Transverse colon (tissue), 4 donors: ENCODE measurements at regions not wholly inside any gene's neighbourhood (a gene's known extent, or its start where the extent isn't known, plus 50 kb on each side); places are given as distances from the start of the nearest gene placed in this dataset.

Source experiments
- DNase-seq: peaks from one replicate; pipeline ENCODE4 v3.0.0-alpha.2; 2019
- H3K27ac ChIP-seq, 4 donors: fragments of 200-600 bp; sonication (generic); 2 replicates each; pipeline ENCODE4 v1.5.1; 2016 to 2018; ENCODE audit warnings: inconsistent platforms in 4 of 4
- H3K27me3 ChIP-seq: fragments of 200-600 bp; sonication (generic); 2 replicates; pipeline ENCODE4 v1.5.1; 2017; ENCODE audit warnings: inconsistent platforms
- H3K36me3 ChIP-seq, 4 donors: fragments of 200-600 bp; sonication (generic); 2 replicates each; pipeline ENCODE4 v1.5.1; 2017 to 2019; ENCODE audit warnings: inconsistent platforms in 4 of 4
- H3K4me1 ChIP-seq, 4 donors: fragments of 200-600 bp; sonication (generic); 2 replicates each; pipeline ENCODE4 v1.5.1; 2017 to 2020; ENCODE audit warnings: inconsistent platforms in 4 of 4
- H3K4me3 ChIP-seq, 4 donors: fragments of 200-600 bp; sonication (generic); 1 replicate in 1 of 4; 2 replicates in 3 of 4; pipeline versions ENCODE4 v1.5.1 to v1.6.1; 2017 to 2019; ENCODE audit warnings: inconsistent platforms in 4 of 4
- H3K9me3 ChIP-seq, 2 donors: fragments of 200-600 bp; sonication (generic); 2 replicates each; pipeline ENCODE4 v1.5.1; 2017 to 2019; ENCODE audit warnings: inconsistent platforms in 2 of 2
- EP300 ChIP-seq: sonication (generic); formaldehyde crosslinking; IDR thresholded peaks from one replicate; pipeline ENCODE4 v1.6.1; 2017; ENCODE audit warnings: antibody characterized with exemption, low read depth
- POLR2A ChIP-seq: fragments of 450-650 bp; IDR thresholded peaks from one replicate; pipeline ENCODE4 v1.6.1; 2016; ENCODE audit warnings: antibody characterized with exemption, mild to moderate bottlenecking, moderate library complexity
- POLR2AphosphoS5 ChIP-seq, 3 donors: sonication (generic); formaldehyde crosslinking; IDR thresholded peaks; one replicate each; pipeline ENCODE4 v1.6.1; 2016; ENCODE audit warnings: antibody characterized with exemption in 3 of 3
- WGBS, 2 donors: methylation state at CpG; one replicate each; pipeline ENCODE4 v1.1.5; 2018; ENCODE audit warnings: low coverage in 1 of 2; 5-methylcytosine and 5-hydroxymethylcytosine counted together
- in situ Hi-C, 4 donors: fragments of 200-750 bp; cut with MboI; loops; one replicate each; pipeline versions ENCODE4 v1.15.0 to v1.15.1; 2017; ENCODE audit warnings: low sequenced_read_pairs in 3 of 4, low pct_ligation_motif_present in 1 of 4, low pct_unique_long_range_greater_than_20kb in 1 of 4
- intact Hi-C: fragments of 100-400 bp; cut with DNase I; formaldehyde crosslinking; loops from one replicate; pipeline ENCODE4 v1.15.1; 2023; ENCODE audit warnings: low total_unique reads
- TF ChIP-seq, protein P1 (sequence below), 5 experiments: fragments of 200-600 bp in 3 of 5; fragments of 450-650 bp in 2 of 5; sonication (generic) in 3 of 5; IDR thresholded peaks; 1 replicate in 2 of 5; 2 replicates in 3 of 5; pipeline ENCODE4 v1.5.1; 2016 to 2017; ENCODE audit warnings: antibody characterized with exemption in 5 of 5, inconsistent platforms in 3 of 5, mild to moderate bottlenecking in 2 of 5, moderate library complexity in 1 of 5

GRCh38 chr12:53810950-53811349, 59.2 kb upstream of the CISTR start:
- intact Hi-C loops: no loop called here
- in situ Hi-C loops: no loop called here
- 76 to 81% methylated on average over 1 of the region's 1 CpG for WGBS, 2 donors
- H3K27me3 ChIP-seq: peaks cover 89% of the 10 kb centered on the region
- no peaks in the 10 kb centered on the region for H3K4me1 ChIP-seq
- no peak for DNase-seq
- no peaks in the 10 kb centered on the region for H3K36me3 ChIP-seq
- H3K4me3 ChIP-seq: no peak overlapping the region
- no peak overlapping the region for H3K27ac ChIP-seq
- no peaks in the 10 kb centered on the region for H3K9me3 ChIP-seq
- TF ChIP-seq POLR2AphosphoS5 (IDR thresholded peaks at IDR 0.05): no peak
- no peak for TF ChIP-seq POLR2A
- TF ChIP-seq, protein P1, sequence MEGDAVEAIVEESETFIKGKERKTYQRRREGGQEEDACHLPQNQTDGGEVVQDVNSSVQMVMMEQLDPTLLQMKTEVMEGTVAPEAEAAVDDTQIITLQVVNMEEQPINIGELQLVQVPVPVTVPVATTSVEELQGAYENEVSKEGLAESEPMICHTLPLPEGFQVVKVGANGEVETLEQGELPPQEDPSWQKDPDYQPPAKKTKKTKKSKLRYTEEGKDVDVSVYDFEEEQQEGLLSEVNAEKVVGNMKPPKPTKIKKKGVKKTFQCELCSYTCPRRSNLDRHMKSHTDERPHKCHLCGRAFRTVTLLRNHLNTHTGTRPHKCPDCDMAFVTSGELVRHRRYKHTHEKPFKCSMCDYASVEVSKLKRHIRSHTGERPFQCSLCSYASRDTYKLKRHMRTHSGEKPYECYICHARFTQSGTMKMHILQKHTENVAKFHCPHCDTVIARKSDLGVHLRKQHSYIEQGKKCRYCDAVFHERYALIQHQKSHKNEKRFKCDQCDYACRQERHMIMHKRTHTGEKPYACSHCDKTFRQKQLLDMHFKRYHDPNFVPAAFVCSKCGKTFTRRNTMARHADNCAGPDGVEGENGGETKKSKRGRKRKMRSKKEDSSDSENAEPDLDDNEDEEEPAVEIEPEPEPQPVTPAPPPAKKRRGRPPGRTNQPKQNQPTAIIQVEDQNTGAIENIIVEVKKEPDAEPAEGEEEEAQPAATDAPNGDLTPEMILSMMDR (IDR thresholded peaks at IDR 0.05): no peak
- TF ChIP-seq EP300: no peak

DNA sequence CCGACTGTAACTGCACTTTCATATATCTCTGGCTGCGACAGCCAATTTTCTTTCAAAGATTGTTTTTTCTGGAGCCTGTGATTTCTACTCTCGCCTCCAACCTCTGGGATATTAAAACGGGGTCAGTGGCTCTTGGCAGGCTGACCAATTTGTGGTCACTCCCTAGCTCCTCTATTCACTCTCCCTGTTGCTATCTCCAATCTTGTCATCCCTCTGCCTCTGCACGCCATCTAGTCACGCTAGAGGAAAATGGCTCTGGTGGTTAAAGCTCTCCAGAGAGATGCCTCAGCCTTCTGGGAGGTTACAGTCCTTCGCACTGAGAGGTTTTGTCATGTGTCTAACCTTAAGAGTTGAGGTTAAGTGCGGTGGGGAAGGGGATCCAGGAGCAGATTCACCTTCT, 59.8 kb upstream of the CISTR start:
- DNase-seq: no peak
- H3K27me3 ChIP-seq: peaks cover 88% of the 10 kb centered on the region
- H3K27ac ChIP-seq: no peak overlapping the region
- H3K4me3 ChIP-seq: no peak overlapping the region
- WGBS, 2 donors: 58 to 65% methylated on average over 7 to 8 of the region's 8 CpGs
- H3K9me3 ChIP-seq: no peaks in the 10 kb centered on the region
- TF ChIP-seq POLR2AphosphoS5 (IDR thresholded peaks at IDR 0.05) (no peak), POLR2A (no peak), EP300 (no peak)
- TF ChIP-seq, protein P1 (IDR thresholded peaks at IDR 0.05): no peak
- in situ Hi-C loops (no loop called here), intact Hi-C loops (no loop called here)
- no peaks in the 10 kb centered on the region for H3K4me1 ChIP-seq
- H3K36me3 ChIP-seq: no peaks in the 10 kb centered on the region

DNA sequence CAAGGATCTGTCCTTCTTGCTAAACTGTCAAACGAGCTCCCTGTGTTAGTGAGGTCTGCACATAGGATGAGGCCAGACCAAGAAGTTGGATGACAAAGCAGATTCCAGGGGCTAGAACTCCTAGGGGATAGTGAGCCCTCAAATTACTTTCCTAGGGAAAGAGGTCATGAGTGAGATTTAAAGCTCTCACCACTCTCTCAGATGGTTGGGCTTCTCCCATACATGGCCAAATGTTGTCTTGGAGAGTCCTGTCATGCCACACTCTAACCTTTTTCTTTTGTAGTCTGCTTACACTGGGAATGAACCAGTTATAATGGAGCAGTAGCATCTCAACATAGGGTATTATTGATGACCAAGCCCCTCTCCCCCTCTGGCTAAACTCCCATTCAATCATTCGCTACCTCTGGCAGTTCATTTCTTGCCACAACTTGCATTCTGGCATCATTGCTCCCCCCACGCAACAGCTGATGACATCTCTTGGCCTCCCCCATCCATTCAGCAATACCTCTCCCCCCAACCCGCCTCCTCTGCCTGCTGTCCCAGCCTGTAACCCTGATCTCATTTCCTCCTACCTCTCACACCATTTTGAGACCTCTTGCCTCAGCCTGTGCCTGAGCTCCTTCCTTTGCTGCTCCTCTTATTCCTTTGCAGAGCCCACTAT, 64.7 kb upstream of the CISTR start:
- no peak overlapping the region for H3K4me3 ChIP-seq
- H3K9me3 ChIP-seq: no peaks in the 10 kb centered on the region
- H3K27me3 ChIP-seq: peaks cover 92% of the 10 kb centered on the region
- H3K4me1 ChIP-seq: no peaks in the 10 kb centered on the region
- intact Hi-C loops (no loop called here), in situ Hi-C loops (no loop called here)
- H3K27ac ChIP-seq: no peak overlapping the region
- TF ChIP-seq POLR2AphosphoS5 (IDR thresholded peaks at IDR 0.05) (no peak), POLR2A (no peak), EP300 (no peak)
- TF ChIP-seq, protein P1 (IDR thresholded peaks at IDR 0.05): no peak
- DNase-seq: no peak
- no peaks in the 10 kb centered on the region for H3K36me3 ChIP-seq
- 73 to 82% methylated on average over 3 to 4 of the region's 4 CpGs for WGBS, 2 donors

- H3K9me3 ChIP-seq: no peaks in the 10 kb centered on the region
- H3K27me3 ChIP-seq: peaks cover 92% of the 10 kb centered on the region
- H3K4me1 ChIP-seq: no peaks in the 10 kb centered on the region
- no peak overlapping the region for H3K27ac ChIP-seq
- H3K4me3 ChIP-seq: no peak overlapping the region
- H3K36me3 ChIP-seq: no peaks in the 10 kb centered on the region
- TF ChIP-seq EP300: no peak
- TF ChIP-seq POLR2AphosphoS5 (IDR thresholded peaks at IDR 0.05): no peak
- no peak for TF ChIP-seq POLR2A
- TF ChIP-seq, protein P1 (IDR thresholded peaks at IDR 0.05): no peak
- in situ Hi-C loops: no loop called here
- intact Hi-C loops: no loop called here
- DNase-seq: no peak
Measured at GRCh38 chr12:53817021-53817389, 65.2 kb upstream of the CISTR start.
